HPDE6-E6E7 (cell line): ENCODE measurements at regions not wholly inside any gene's neighbourhood (a gene's known extent, or its start where the extent isn't known, plus 50 kb on each side); places are given as distances from the start of the nearest gene placed in this dataset.

Source experiments
- DNase-seq: peaks from one replicate; pipeline ENCODE4 v3.0.0; 2011; ENCODE audit warnings: missing footprints; ENCODE audit errors: extremely low spot score

- no peak for DNase-seq
Observed at GRCh38 chr17:413016-413350, 60.4 kb upstream of the RPH3AL start.

- DNase-seq = peak; percentile 32
Observed at GRCh38 chr17:412211-413015, 59.8 kb upstream of the RPH3AL start.

- no peak for DNase-seq
Observed at GRCh38 chr17:411421-412120, 59.0 kb upstream of the RPH3AL start.

- DNase-seq = no peak
Observed at GRCh38 chr17:410543-411401, 58.2 kb upstream of the RPH3AL start.

GRCh38 chr17:409848-410542 is 57.4 kb upstream of the RPH3AL start:
- DNase-seq = peak; percentile 100

GRCh38 chr17:409308-409847 is 56.8 kb upstream of the RPH3AL start:
- no peak for DNase-seq

- no peak for DNase-seq
Observed at GRCh38 chr17:404703-405102, 52.1 kb upstream of the RPH3AL start.
